Esophagus muscularis mucosa (tissue), 4 donors: ENCODE measurements at regions not wholly inside any gene's neighbourhood (a gene's known extent, or its start where the extent isn't known, plus 50 kb on each side); places are given as distances from the start of the nearest gene placed in this dataset.
"Not testable (repeated sequence)": the region's sequence is repeated elsewhere in the genome, so short reads cannot be mapped to it uniquely, and the experiment has no call there.

Experiments
- DNase-seq: peaks from one replicate; pipeline ENCODE4 v3.0.0-alpha.2; 2017; ENCODE audit errors: extremely low spot score
- H3K27ac ChIP-seq, 4 donors: fragments of 200-600 bp; sonication (generic); replicated peaks in 1 of 4; 1 replicate in 3 of 4; 2 replicates in 1 of 4; pipeline ENCODE4 v1.5.1; 2016 to 2019; ENCODE audit warnings: mild to moderate bottlenecking in 1 of 4
- H3K27me3 ChIP-seq, 4 donors: fragments of 200-600 bp; sonication (generic); one replicate each; pipeline versions ENCODE4 v1.5.1 to v1.6.0; 2016 to 2019
- H3K36me3 ChIP-seq, 4 donors: fragments of 200-600 bp; sonication (generic); one replicate each; pipeline ENCODE4 v1.5.1; 2016 to 2019
- H3K4me1 ChIP-seq, 4 donors: fragments of 200-600 bp; sonication (generic); one replicate each; pipeline ENCODE4 v1.5.1; 2016 to 2019
- H3K4me3 ChIP-seq, 4 donors: fragments of 200-600 bp; sonication (generic); 1 replicate in 2 of 4; 2 replicates in 2 of 4; pipeline ENCODE4 v1.5.1; 2016 to 2019; ENCODE audit warnings: mild to moderate bottlenecking in 4 of 4, moderate library complexity in 1 of 4
- H3K9me3 ChIP-seq, 4 donors: fragments of 200-600 bp; sonication (generic); 1 replicate in 3 of 4; 2 replicates in 1 of 4; pipeline ENCODE4 v1.5.1; 2016 to 2019
- CTCF ChIP-seq, 3 experiments: fragments of 200-600 bp in 2 of 3; fragments of 450-650 bp in 1 of 3; sonication (generic) in 2 of 3; IDR thresholded peaks; one replicate each; pipeline ENCODE4 v1.5.1; 2017 to 2019; ENCODE audit warnings: antibody characterized with exemption in 3 of 3, mild to moderate bottlenecking in 2 of 3, moderate library complexity in 1 of 3
- EP300 ChIP-seq: sonication (generic); formaldehyde crosslinking; IDR thresholded peaks from one replicate; pipeline ENCODE4 v1.6.1; 2017; ENCODE audit warnings: antibody characterized with exemption
- POLR2A ChIP-seq: fragments of 450-650 bp; IDR thresholded peaks from one replicate; pipeline ENCODE4 v1.6.1; 2017; ENCODE audit warnings: antibody characterized with exemption, moderate library complexity, mild to moderate bottlenecking, low read depth
- POLR2AphosphoS5 ChIP-seq, 2 donors: sonication (generic); formaldehyde crosslinking; IDR thresholded peaks; one replicate each; pipeline ENCODE4 v1.6.1; 2017; ENCODE audit warnings: antibody characterized with exemption in 2 of 2
- WGBS: methylation state at CpG from one replicate; pipeline ENCODE4 v1.1.5; 2018; 5-methylcytosine and 5-hydroxymethylcytosine counted together
- intact Hi-C: fragments of 100-400 bp; cut with DNase I; formaldehyde crosslinking; loops from one replicate; pipeline ENCODE4 v1.15.1; 2023

GRCh38 chr2:109676346-109676902 is 62.3 kb downstream of the SOWAHC start:
- Histone ChIP-seq H3K9me3 (no peaks in the 10 kb centered on the region), H3K36me3 (no peaks in the 10 kb centered on the region), H3K4me3 (no peak overlapping the region), H3K27me3 (no peaks in the 10 kb centered on the region), H3K27ac (no peak overlapping the region), H3K4me1 (peaks cover 5 to 49% (median 37%) of the 10 kb centered on the region in 4 donors)
- TF ChIP-seq EP300 (no peak), POLR2A (no peak), CTCF (IDR thresholded peaks at IDR 0.05) (no peak), POLR2AphosphoS5 (IDR thresholded peaks at IDR 0.05) (no peak)
- WGBS: 89% methylated on average over 7 of the region's 7 CpGs
- intact Hi-C loops: no loop called here
- no peak for DNase-seq

- WGBS: 72% methylated on average over 7 of the region's 7 CpGs
- H3K27me3 ChIP-seq, H3K4me3 ChIP-seq, H3K36me3 ChIP-seq, H3K9me3 ChIP-seq, intact Hi-C loops, DNase-seq, H3K27ac ChIP-seq: not testable (repeated sequence)
- peaks cover 5 to 55% (median 44%) of the 10 kb centered on the region in 4 donors for H3K4me1 ChIP-seq
Observed at GRCh38 chr2:109677121-109677731, 63.1 kb downstream of the SOWAHC start.

GRCh38 chr2:109677835-109678580 is 63.8 kb downstream of the SOWAHC start:
- Histone ChIP-seq H3K4me3 (no peak overlapping the region), H3K27me3 (no peaks in the 10 kb centered on the region), H3K36me3 (no peaks in the 10 kb centered on the region), H3K9me3 (no peaks in the 10 kb centered on the region), H3K27ac (no peak overlapping the region), H3K4me1 (peaks cover 5 to 55% (median 45%) of the 10 kb centered on the region in 4 donors)
- TF ChIP-seq CTCF (IDR thresholded peaks at IDR 0.05) (no peak), POLR2A (no peak), EP300 (no peak), POLR2AphosphoS5 (IDR thresholded peaks at IDR 0.05) (no peak)
- DNase-seq: no peak
- intact Hi-C loops: no loop called here
- 91% methylated on average over 5 of the region's 12 CpGs for WGBS

GRCh38 chr2:109678724-109679201 is 64.6 kb downstream of the SOWAHC start:
- intact Hi-C loops: not testable (repeated sequence)

GRCh38 chr2:109679225-109679624 is 65.1 kb downstream of the SOWAHC start:
- H3K9me3 ChIP-seq: no peaks in the 10 kb centered on the region
- TF ChIP-seq CTCF (IDR thresholded peaks at IDR 0.05): no peak
- TF ChIP-seq POLR2A: no peak
- no peak for TF ChIP-seq POLR2AphosphoS5 (IDR thresholded peaks at IDR 0.05)
- no peak for TF ChIP-seq EP300
- H3K36me3 ChIP-seq: no peaks in the 10 kb centered on the region
- WGBS: 61% methylated on average over 3 of the region's 3 CpGs
- no peaks in the 10 kb centered on the region for H3K27me3 ChIP-seq
- H3K4me1 ChIP-seq: peaks cover 5 to 55% (median 45%) of the 10 kb centered on the region in 4 donors
- no peak for DNase-seq
- H3K27ac ChIP-seq: no peak overlapping the region
- intact Hi-C loops: no loop called here
- H3K4me3 ChIP-seq: no peak overlapping the region

More at GRCh38 chr2:109678724-109679201, 64.6 kb downstream of the SOWAHC start:
- not testable (repeated sequence) for H3K4me3 ChIP-seq, H3K9me3 ChIP-seq, DNase-seq, H3K27me3 ChIP-seq, H3K36me3 ChIP-seq, H3K27ac ChIP-seq
- H3K4me1 ChIP-seq: peaks cover 5 to 55% (median 45%) of the 10 kb centered on the region in 4 donors
- 70% methylated on average over 9 of the region's 10 CpGs for WGBS
